Activated T-helper 1 cell treated with anti-CD3 and anti-CD28 coated beads, Interleukin-12 subunit alpha, Interleukin-12 subunit beta, Interleukin-2, Interleukin-4 antibody, amounts not matched to agents 30 ng/mL and 10 ng/mL and 1 ng/mL, durations not matched to agents 14 hours and 24 hours and 36 hours (primary cell): ENCODE measurements at regions not wholly inside any gene's neighbourhood (a gene's known extent, or its start where the extent isn't known, plus 50 kb on each side); places are given as distances from the start of the nearest gene placed in this dataset.
A peak's percentile ranks its signal among the peaks of the same experiment; 100 is the strongest.

Experiments
- DNase-seq: peaks from one replicate; pipeline ENCODE4 v3.0.0; 2021; ENCODE audit warnings: low spot score
- H3K27ac Mint-ChIP-seq: one replicate; pipeline ENCODE4 v1.8.0; 2021; ENCODE audit warnings: mild to moderate bottlenecking, mixed read lengths
- H3K27me3 Mint-ChIP-seq: one replicate; pipeline ENCODE4 v1.8.0; 2022; ENCODE audit warnings: mild to moderate bottlenecking, moderate library complexity, mixed read lengths; ENCODE audit not compliant: insufficient read depth
- H3K36me3 Mint-ChIP-seq: one replicate; pipeline ENCODE4 v1.8.0; 2021; ENCODE audit warnings: low read depth, mixed read lengths
- H3K4me1 Mint-ChIP-seq: one replicate; pipeline ENCODE4 v1.8.0; 2021; ENCODE audit warnings: low read depth, mixed read lengths
- H3K4me3 Mint-ChIP-seq: one replicate; pipeline ENCODE4 v1.8.0; 2021; ENCODE audit warnings: mild to moderate bottlenecking, moderate library complexity, mixed read lengths
- H3K9me3 Mint-ChIP-seq: one replicate; pipeline ENCODE4 v1.8.0; 2021; ENCODE audit warnings: mixed read lengths
- intact Hi-C: fragments of 100-400 bp; cut with micrococcal nuclease; formaldehyde crosslinking; loops from one replicate; pipeline ENCODE4 v1.15.1; 2024

DNA sequence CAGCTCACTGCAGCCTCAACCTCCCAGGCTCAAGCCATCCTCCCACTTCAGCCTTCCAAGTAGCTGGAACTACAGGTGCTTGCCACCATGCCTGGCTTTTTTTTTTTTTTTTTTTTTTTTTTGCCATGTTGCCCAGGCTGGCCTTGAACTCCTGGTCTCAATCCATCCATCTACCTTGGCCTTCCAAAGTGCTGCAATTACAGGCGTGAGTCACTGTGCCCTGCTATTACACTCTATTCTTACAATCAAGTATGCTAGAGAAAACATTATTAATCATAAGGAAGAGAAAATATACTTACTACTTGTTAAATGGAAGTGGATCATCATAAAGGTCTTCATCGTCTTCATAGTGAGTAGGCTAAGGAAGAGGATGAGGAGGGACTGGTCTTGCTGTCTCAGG, 93.3 kb upstream of the DOCK9 start:
- intact Hi-C loops, result loop anchor here (2.0 kb wide), 1 partner anchor 14 kb away; no protein-coding TSS in a partner anchor
- no peak overlapping the region for H3K27ac Mint-ChIP-seq
- peaks cover 65% of the 10 kb centered on the region for H3K4me1 Mint-ChIP-seq
- no peak overlapping the region for H3K4me3 Mint-ChIP-seq
- peaks cover 49% of the 10 kb centered on the region for H3K36me3 Mint-ChIP-seq
- H3K27me3 Mint-ChIP-seq, result no peaks in the 10 kb centered on the region
- H3K9me3 Mint-ChIP-seq, result peaks cover 15% of the 10 kb centered on the region
- DNase-seq, result no peak

DNA sequence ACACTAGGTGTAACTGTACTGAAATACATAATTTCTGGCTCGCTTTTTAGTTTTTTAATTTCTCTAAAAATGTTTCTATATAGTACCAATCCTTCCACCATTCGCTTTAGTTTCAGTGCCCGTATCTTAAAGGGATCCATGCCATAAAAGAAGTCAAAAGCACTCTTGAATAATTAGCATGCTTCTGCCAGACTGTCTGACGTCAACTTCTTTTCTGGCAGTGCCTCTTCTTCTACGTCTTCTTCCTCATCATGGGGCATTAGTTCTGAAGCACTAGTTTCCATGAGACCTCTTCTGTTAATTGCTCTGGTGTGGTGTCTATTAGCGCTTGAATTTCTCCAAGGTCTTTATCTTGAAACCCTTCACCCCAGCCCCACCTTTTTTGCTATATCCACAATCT, 93.8 kb upstream of the DOCK9 start:
- intact Hi-C loops, result loop anchor here (2.0 kb wide), 1 partner anchor 13 kb away; no protein-coding TSS in a partner anchor
- DNase-seq, result no peak
- Mint-ChIP-seq H3K4me3 (no peak overlapping the region), H3K36me3 (peaks cover 52% of the 10 kb centered on the region), H3K9me3 (peaks cover 15% of the 10 kb centered on the region), H3K27ac (no peak overlapping the region), H3K4me1 (peaks cover 65% of the 10 kb centered on the region), H3K27me3 (no peaks in the 10 kb centered on the region)

DNA sequence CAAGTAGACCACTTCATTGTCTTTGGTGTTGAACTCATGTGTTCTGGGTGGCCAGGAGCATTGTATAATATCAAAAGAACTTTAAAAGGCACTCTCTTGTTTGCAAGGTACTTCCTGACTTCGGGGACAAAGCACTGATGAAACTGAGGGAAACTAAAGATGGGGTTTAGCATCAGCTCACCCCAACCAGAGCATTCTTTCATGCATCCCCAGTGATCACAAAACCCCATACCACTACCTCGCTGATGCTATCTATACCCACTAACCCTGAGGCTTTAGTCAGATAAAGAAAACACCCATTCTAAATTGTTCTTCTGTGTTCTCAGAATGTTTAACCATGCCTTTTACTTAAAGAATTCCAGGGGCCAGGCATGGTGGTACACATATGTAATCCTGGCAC, 94.5 kb upstream of the DOCK9 start:
- Mint-ChIP-seq H3K4me3 (no peak overlapping the region), H3K36me3 (peaks cover 52% of the 10 kb centered on the region), H3K9me3 (peaks cover 15% of the 10 kb centered on the region), H3K27ac (no peak overlapping the region), H3K27me3 (no peaks in the 10 kb centered on the region), H3K4me1 (peaks cover 65% of the 10 kb centered on the region)
- no peak for DNase-seq
- intact Hi-C loops, result no loop called here

- intact Hi-C loops, result no loop called here
- DNase-seq, result no peak
- H3K4me3 Mint-ChIP-seq, result no peak overlapping the region
- no peak overlapping the region for H3K27ac Mint-ChIP-seq
- H3K4me1 Mint-ChIP-seq, result peaks cover 65% of the 10 kb centered on the region
- H3K27me3 Mint-ChIP-seq, result no peaks in the 10 kb centered on the region
- peaks cover 15% of the 10 kb centered on the region for H3K9me3 Mint-ChIP-seq
- H3K36me3 Mint-ChIP-seq, result peaks cover 58% of the 10 kb centered on the region
Measured at GRCh38 chr13:99072941-99073340, 95.1 kb upstream of the DOCK9 start.

GRCh38 chr13:99074693-99075092, 96.8 kb upstream of the DOCK9 start:
- peaks cover 57% of the 10 kb centered on the region for H3K36me3 Mint-ChIP-seq
- intact Hi-C loops, result loop anchor here (1.0 kb wide), 1 partner anchor 8 kb away; no protein-coding TSS in a partner anchor
- peaks cover 15% of the 10 kb centered on the region for H3K9me3 Mint-ChIP-seq
- peaks cover 74% of the 10 kb centered on the region for H3K4me1 Mint-ChIP-seq
- H3K4me3 Mint-ChIP-seq, result no peak overlapping the region
- DNase-seq, result no peak
- H3K27me3 Mint-ChIP-seq, result no peaks in the 10 kb centered on the region
- H3K27ac Mint-ChIP-seq, result no peak overlapping the region

DNA sequence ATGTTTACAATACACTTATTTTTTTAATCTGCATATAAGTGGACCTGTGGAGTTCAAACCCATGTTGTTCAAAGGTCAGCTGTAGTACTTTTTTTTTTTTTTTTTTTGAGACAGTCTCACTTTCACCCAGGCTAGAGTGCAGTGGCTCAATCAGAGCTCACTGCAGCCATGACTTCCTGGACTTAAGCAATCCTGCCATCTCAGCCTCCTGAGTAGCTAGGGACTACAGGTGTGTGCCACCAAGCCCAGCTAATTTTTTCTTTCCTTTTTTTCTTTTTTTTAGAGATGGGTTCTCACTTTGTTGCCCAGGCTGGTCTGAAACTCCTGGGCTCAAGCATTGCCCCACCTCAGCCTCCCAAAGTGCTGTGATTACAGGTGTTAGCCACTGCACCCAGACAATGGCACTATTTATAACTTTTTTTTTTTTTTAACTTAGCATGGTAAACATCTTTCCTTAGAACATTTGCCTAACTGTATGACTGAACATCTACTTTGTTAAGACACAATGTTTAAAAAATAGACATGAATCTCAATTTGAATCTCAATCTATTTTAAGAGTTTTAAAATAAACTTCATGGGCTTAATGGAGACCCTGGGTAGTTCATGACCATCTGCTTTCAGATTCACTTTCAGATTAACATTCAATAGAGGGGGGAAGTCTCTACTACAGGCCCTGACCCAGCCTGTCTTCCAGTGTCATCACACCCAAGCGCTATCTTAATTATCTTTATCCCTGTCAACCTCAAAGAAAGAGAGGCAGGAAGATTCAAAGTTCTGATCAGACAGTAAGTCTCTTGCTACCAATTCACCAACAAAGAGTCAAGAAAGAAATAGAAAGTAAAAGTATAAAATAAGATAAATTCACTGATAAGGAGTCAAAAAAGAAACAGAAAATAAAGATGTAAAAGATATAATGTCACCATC, 97.7 kb upstream of the DOCK9 start:
- Mint-ChIP-seq H3K4me1 (peaks cover 66% of the 10 kb centered on the region), H3K36me3 (peaks cover 54% of the 10 kb centered on the region)

GRCh38 chr13:99078017-99078771, 100.3 kb upstream of the DOCK9 start:
- Mint-ChIP-seq H3K27ac (no peak overlapping the region), H3K4me3 (no peak overlapping the region), H3K9me3 (peaks cover 12% of the 10 kb centered on the region), H3K4me1 (peaks cover 50% of the 10 kb centered on the region), H3K36me3 (peaks cover 36% of the 10 kb centered on the region), H3K27me3 (no peaks in the 10 kb centered on the region)
- intact Hi-C loops, result no loop called here
- DNase-seq, result no peak

More for the DNA sequence above, 97.7 kb upstream of the DOCK9 start:
- intact Hi-C loops, result loop anchor here (1.0 kb wide), 2 partner anchors 9 kb away; no protein-coding TSS in a partner anchor
- Mint-ChIP-seq H3K4me3 (peak overlapping the region; percentile 48), H3K27ac (peak overlapping the region; percentile 88), H3K9me3 (peaks cover 15% of the 10 kb centered on the region), H3K27me3 (no peaks in the 10 kb centered on the region)
- no peak for DNase-seq

GRCh38 chr13:99080131-99080530, 102.3 kb upstream of the DOCK9 start:
- DNase-seq, result no peak
- H3K4me3 Mint-ChIP-seq, result no peak overlapping the region
- intact Hi-C loops, result loop anchor here (10.0 kb wide), 1 partner anchor 1595 kb away; the partner anchor contains the start of gene TMTC4
- H3K27ac Mint-ChIP-seq, result no peak overlapping the region
- H3K4me1 Mint-ChIP-seq, result peaks cover 57% of the 10 kb centered on the region
- no peaks in the 10 kb centered on the region for H3K9me3 Mint-ChIP-seq
- no peaks in the 10 kb centered on the region for H3K27me3 Mint-ChIP-seq
- H3K36me3 Mint-ChIP-seq, result peaks cover 20% of the 10 kb centered on the region

GRCh38 chr13:99083981-99084380, 106.1 kb upstream of the DOCK9 start:
- Mint-ChIP-seq H3K4me1 (peaks cover 36% of the 10 kb centered on the region), H3K9me3 (no peaks in the 10 kb centered on the region), H3K27ac (no peak overlapping the region), H3K4me3 (peak overlapping the region; percentile 81), H3K27me3 (peaks cover 2% of the 10 kb centered on the region), H3K36me3 (peaks cover 2% of the 10 kb centered on the region)
- intact Hi-C loops, result loop anchor here (1.0 to 10.0 kb wide), 4 partner anchors 8 to 1591 kb away; partner anchors contain the start of gene TMTC4
- no peak for DNase-seq

GRCh38 chr13:99085139-99085807, 107.4 kb upstream of the DOCK9 start:
- intact Hi-C loops, result loop anchor here (2.0 to 10.0 kb wide), 12 partner anchors 14 to 1653 kb away; partner anchors contain the start of genes CLYBL, GPR183, RAP2A and TMTC4
- no peak for DNase-seq
- H3K27ac Mint-ChIP-seq, result peak overlapping the region; percentile 44

DNA sequence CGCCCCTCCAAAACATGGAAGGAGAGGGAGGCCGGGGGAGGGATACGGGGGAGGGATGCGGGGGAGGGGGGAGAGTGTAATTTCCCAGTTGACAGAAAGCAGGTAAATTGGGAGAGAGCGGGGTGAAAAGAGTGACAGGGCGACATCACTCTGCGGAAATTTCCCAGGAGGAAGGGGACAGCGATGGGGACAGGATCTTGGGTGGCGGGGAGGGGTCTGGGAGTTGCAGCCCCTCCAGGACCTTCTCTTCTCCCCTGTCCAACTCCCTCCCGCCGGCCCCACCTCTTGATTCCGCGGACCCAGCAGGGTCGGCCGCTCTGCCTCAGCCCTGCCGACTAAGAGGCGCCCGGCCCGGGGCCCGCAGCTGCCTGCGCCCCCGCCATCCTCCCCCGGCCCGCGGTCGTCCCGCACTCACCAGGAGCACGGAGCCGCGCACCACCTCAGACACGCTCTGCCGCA, 108.0 kb upstream of the DOCK9 start:
- Mint-ChIP-seq H3K4me1 (peaks cover 39% of the 10 kb centered on the region), H3K27me3 (peaks cover 2% of the 10 kb centered on the region), H3K4me3 (peak overlapping the region; percentile 81), H3K27ac (peak overlapping the region; percentile 44), H3K9me3 (no peaks in the 10 kb centered on the region), H3K36me3 (no peaks in the 10 kb centered on the region)
- intact Hi-C loops, result loop anchor here (2.0 to 10.0 kb wide), 16 partner anchors 15 to 1654 kb away; partner anchors contain the start of genes CLYBL, GPR18, GPR183 and RAP2A
- DNase-seq, result no peak

More at GRCh38 chr13:99085139-99085807, 107.4 kb upstream of the DOCK9 start:
- H3K9me3 Mint-ChIP-seq, result no peaks in the 10 kb centered on the region
- H3K36me3 Mint-ChIP-seq, result no peaks in the 10 kb centered on the region
- H3K4me3 Mint-ChIP-seq, result peak overlapping the region; percentile 81
- peaks cover 2% of the 10 kb centered on the region for H3K27me3 Mint-ChIP-seq
- peaks cover 39% of the 10 kb centered on the region for H3K4me1 Mint-ChIP-seq
